H7 (cell line): ENCODE measurements at regions not wholly inside any gene's neighbourhood (a gene's known extent, or its start where the extent isn't known, plus 50 kb on each side); places are given as distances from the start of the nearest gene placed in this dataset.

ENCODE experiments used
- DNase-seq: peaks from one replicate; pipeline ENCODE4 v3.0.0; 2012
- H3K27me3 ChIP-seq: 2 replicates; pipeline ENCODE4 v1.6.0; 2011; ENCODE audit warnings: mild to moderate bottlenecking, low read length; ENCODE audit not compliant: control insufficient read depth, insufficient read depth
- H3K36me3 ChIP-seq: replicated peaks from 2 replicates; pipeline ENCODE4 v1.5.1; 2011; ENCODE audit warnings: low read length; ENCODE audit not compliant: control insufficient read depth, insufficient read depth
- H3K4me3 ChIP-seq: 2 replicates; pipeline ENCODE4 v1.5.1; 2011; ENCODE audit warnings: low read depth, mild to moderate bottlenecking, control low read depth, low read length, moderate library complexity; ENCODE audit not compliant: insufficient read depth

- H3K27me3 ChIP-seq: no peaks in the 10 kb centered on the region
- no peak for DNase-seq
Measured at GRCh38 chr2:14292964-14293363, 339.6 kb upstream of the LRATD1 start.

GRCh38 chr2:14297340-14297739, 335.2 kb upstream of the LRATD1 start:
- H3K36me3 ChIP-seq: no peaks in the 10 kb centered on the region
- H3K27me3 ChIP-seq: no peaks in the 10 kb centered on the region
- DNase-seq: no peak
- H3K4me3 ChIP-seq: no peak overlapping the region

More at GRCh38 chr2:14292964-14293363, 339.6 kb upstream of the LRATD1 start:
- Histone ChIP-seq H3K36me3 (no peaks in the 10 kb centered on the region), H3K4me3 (no peak overlapping the region)

- H3K4me3 ChIP-seq: no peak overlapping the region
- no peaks in the 10 kb centered on the region for H3K27me3 ChIP-seq
Measured at GRCh38 chr2:14297906-14298305, 334.6 kb upstream of the LRATD1 start.

GRCh38 chr2:14301331-14301730, 331.2 kb upstream of the LRATD1 start:
- peak; percentile 2 for DNase-seq
- no peaks in the 10 kb centered on the region for H3K27me3 ChIP-seq
- H3K36me3 ChIP-seq: no peaks in the 10 kb centered on the region
- H3K4me3 ChIP-seq: no peak overlapping the region

More at GRCh38 chr2:14297906-14298305, 334.6 kb upstream of the LRATD1 start:
- DNase-seq: no peak
- no peaks in the 10 kb centered on the region for H3K36me3 ChIP-seq

- no peaks in the 10 kb centered on the region for H3K36me3 ChIP-seq
- no peaks in the 10 kb centered on the region for H3K27me3 ChIP-seq
- DNase-seq: no peak
- H3K4me3 ChIP-seq: no peak overlapping the region
Measured at GRCh38 chr2:14303366-14304115, 329.0 kb upstream of the LRATD1 start.

- H3K4me3 ChIP-seq: no peak overlapping the region
- DNase-seq: no peak
- H3K36me3 ChIP-seq: no peaks in the 10 kb centered on the region
- H3K27me3 ChIP-seq: no peaks in the 10 kb centered on the region
Measured at GRCh38 chr2:14304326-14304725, 328.2 kb upstream of the LRATD1 start.

- Histone ChIP-seq H3K36me3 (no peaks in the 10 kb centered on the region), H3K4me3 (no peak overlapping the region), H3K27me3 (no peaks in the 10 kb centered on the region)
- no peak for DNase-seq
Measured at GRCh38 chr2:14306268-14306861, 326.2 kb upstream of the LRATD1 start.

- no peaks in the 10 kb centered on the region for H3K27me3 ChIP-seq
- H3K36me3 ChIP-seq: no peaks in the 10 kb centered on the region
- no peak overlapping the region for H3K4me3 ChIP-seq
- no peak for DNase-seq
Measured at GRCh38 chr2:14313341-14313740, 319.2 kb upstream of the LRATD1 start.

GRCh38 chr2:14316594-14316993, 315.9 kb upstream of the LRATD1 start:
- Histone ChIP-seq H3K4me3 (no peak overlapping the region), H3K27me3 (no peaks in the 10 kb centered on the region), H3K36me3 (no peaks in the 10 kb centered on the region)
- no peak for DNase-seq

GRCh38 chr2:14321357-14321756, 311.2 kb upstream of the LRATD1 start:
- no peaks in the 10 kb centered on the region for H3K36me3 ChIP-seq
- no peaks in the 10 kb centered on the region for H3K27me3 ChIP-seq
- no peak overlapping the region for H3K4me3 ChIP-seq
- DNase-seq: no peak

- H3K27me3 ChIP-seq: no peaks in the 10 kb centered on the region
- DNase-seq: no peak
- no peaks in the 10 kb centered on the region for H3K36me3 ChIP-seq
- H3K4me3 ChIP-seq: no peak overlapping the region
Measured at GRCh38 chr2:14322306-14322705, 310.2 kb upstream of the LRATD1 start.

GRCh38 chr2:14324308-14324707, 308.2 kb upstream of the LRATD1 start:
- no peak overlapping the region for H3K4me3 ChIP-seq
- DNase-seq: no peak
- H3K27me3 ChIP-seq: no peaks in the 10 kb centered on the region
- no peaks in the 10 kb centered on the region for H3K36me3 ChIP-seq

- DNase-seq: peak; percentile 7
- Histone ChIP-seq H3K4me3 (no peak overlapping the region), H3K36me3 (no peaks in the 10 kb centered on the region), H3K27me3 (no peaks in the 10 kb centered on the region)
Measured at GRCh38 chr2:14330884-14331283, 301.6 kb upstream of the LRATD1 start.

GRCh38 chr2:14336759-14337382, 295.6 kb upstream of the LRATD1 start:
- no peak for DNase-seq
- H3K27me3 ChIP-seq: no peaks in the 10 kb centered on the region
- H3K4me3 ChIP-seq: no peak overlapping the region
- H3K36me3 ChIP-seq: no peaks in the 10 kb centered on the region

- Histone ChIP-seq H3K36me3 (no peaks in the 10 kb centered on the region), H3K27me3 (no peaks in the 10 kb centered on the region), H3K4me3 (no peak overlapping the region)
- no peak for DNase-seq
Measured at GRCh38 chr2:14340703-14341102, 291.8 kb upstream of the LRATD1 start.
